ENCODE measurements at regions not wholly inside any gene's neighbourhood (a gene's known extent, or its start where the extent isn't known, plus 50 kb on each side); places are given as distances from the start of the nearest gene placed in this dataset.

GRCh38 chr12:91364471-91365184 lies 182.0 kb upstream of the DCN start:
- no peak for TF ChIP-seq POLR2AphosphoS5 (IDR thresholded peaks at IDR 0.05; ENCODE audit: low read depth, low read length)
- no peak for TF ChIP-seq CTCF (IDR thresholded peaks at IDR 0.05)
- TF ChIP-seq SIN3A (IDR thresholded peaks at IDR 0.05; ENCODE audit: borderline replicate concordance, insufficient read depth, low read depth, low read length), result no peak
- no peak for TF ChIP-seq TCF7L2 (IDR thresholded peaks at IDR 0.05; ENCODE audit: low read depth, low read length)
